ENCODE measurements at regions not wholly inside any gene's neighbourhood (a gene's known extent, or its start where the extent isn't known, plus 50 kb on each side); places are given as distances from the start of the nearest gene placed in this dataset.
"Not testable (repeated sequence)": the region's sequence is repeated elsewhere in the genome, so short reads cannot be mapped to it uniquely, and the experiment has no call there.

DNA sequence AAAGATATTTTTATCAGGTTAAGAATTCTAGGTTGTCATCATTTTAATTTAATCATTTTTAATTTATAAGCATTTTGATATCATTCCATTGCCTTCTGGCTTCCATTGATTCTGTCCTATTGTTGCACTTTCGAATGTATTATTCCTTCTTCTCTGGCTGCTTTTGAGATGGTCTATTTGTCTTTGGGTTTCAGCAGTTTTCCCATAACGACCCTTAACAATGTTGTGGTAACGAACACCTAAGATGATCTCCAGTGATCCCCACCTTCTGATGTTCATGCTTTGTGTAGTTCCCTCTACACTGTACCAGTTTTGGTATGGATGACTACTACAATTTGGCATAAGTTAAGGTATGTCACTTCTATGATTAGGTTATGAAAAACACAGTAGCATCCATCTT, 59.9 kb downstream of the MINAR1 start:
- no peak for DNase-seq (ENCODE audit: low spot score)

DNA sequence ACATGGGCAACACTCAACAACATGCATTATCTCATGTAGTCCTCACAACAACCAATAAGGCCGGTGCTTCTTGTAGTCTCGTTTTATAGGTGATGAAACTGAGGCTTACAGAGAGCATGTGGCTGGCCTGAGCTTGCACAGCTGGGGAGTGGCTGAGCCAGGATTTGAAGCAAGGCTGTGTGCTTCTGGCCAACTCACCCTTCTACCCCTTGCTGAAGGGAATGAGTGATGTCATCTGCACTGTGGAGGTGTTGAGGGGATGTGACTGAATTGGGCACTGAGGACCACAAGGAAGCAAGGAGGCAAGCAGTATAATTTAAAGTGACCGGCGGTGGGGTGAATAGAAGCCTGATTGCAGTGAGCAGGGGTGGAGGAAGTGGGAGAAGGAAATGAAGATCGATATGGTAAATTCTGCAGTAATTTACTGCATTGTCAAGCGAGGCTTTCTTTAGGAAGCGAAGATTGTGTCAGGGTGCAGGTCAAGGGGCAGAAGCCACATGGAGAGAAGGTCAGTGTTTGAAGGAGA, 62.3 kb downstream of the MINAR1 start:
- no peak for DNase-seq (ENCODE audit: low spot score)

DNA sequence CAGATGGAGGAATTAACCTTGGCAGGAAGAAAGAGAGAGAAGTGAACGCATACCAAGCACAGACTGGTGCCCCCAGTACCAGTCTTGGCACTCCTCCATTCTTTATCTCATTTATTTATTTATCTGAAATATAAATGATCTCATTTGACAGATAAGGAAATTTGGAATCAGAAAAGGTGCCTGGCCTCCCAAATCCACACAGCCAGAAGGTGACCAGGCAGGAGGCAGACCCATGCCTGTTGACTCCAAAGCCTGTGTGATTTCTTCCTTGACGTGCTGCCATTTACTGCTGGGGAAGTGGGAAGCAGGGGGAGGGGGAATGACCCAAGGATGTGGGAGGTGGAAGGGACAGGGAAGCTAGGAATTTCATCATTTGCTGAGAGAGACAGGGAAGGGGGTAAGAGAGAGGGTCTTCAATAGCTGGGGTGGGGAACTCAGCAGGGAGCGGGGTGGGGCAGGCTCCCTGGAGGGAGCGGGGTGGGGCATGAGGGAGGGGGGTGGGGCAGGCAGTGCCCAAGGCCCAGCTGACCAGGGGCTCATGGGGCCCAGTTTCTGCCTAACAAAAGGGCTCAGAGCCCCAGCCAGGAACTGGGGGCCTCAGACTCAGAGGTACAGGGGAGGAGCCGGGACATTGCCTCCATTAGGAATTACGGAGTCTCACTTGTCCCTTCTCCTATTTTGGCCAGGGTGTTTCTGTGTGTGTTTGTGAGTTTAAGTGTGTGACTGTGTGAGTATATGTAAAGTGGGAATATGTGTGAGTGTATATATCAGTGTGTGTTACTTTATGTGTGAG, 63.0 kb downstream of the MINAR1 start:
- DNase-seq (ENCODE audit: low spot score) = no peak

- DNase-seq (ENCODE audit: low spot score) = no peak
Observed at GRCh38 chr15:79495775-79496174, 63.6 kb downstream of the MINAR1 start.

DNA sequence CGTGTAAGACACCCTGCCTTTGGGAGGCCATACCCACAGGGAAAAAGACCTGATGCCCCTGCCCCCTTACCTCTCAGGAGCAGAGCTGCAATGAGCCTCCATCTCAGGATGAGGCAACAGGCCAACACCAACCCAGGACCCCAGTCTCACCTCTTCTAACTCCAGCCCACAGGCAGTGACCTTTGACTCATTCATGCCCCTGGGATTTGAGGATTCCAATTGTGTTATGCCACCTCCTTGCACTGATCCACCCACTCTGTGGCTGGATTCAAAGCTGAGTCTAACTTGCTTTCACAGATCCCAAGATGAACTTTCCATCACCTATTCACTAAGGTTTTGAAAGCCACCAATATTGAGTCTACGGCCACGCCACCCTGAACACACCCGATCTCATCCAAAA, 64.7 kb downstream of the MINAR1 start:
- DNase-seq (ENCODE audit: low spot score) = no peak

DNA sequence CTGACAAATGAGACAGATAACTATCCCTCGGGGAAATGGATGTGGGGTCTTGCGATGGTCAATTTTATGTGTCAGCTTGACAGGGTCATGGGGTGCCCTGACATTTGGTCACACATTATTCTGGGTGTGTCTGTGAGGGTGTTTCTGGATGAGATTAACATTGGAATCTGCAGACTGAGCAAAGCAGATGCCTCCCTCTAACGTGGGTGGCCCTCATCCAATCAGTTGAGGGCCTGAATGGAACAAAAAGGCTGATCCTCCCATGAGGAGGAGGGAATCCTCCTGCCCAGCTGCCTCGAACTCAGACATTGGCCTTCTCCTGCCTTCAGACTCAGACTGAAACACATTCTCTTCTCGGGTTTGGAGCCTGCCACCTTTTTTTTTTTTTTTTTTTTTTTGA, 69.0 kb downstream of the MINAR1 start:
- DNase-seq (ENCODE audit: low spot score) = no peak

GRCh38 chr15:79505956-79506355, 73.8 kb downstream of the MINAR1 start:
- no peak for DNase-seq (ENCODE audit: low spot score)

DNA sequence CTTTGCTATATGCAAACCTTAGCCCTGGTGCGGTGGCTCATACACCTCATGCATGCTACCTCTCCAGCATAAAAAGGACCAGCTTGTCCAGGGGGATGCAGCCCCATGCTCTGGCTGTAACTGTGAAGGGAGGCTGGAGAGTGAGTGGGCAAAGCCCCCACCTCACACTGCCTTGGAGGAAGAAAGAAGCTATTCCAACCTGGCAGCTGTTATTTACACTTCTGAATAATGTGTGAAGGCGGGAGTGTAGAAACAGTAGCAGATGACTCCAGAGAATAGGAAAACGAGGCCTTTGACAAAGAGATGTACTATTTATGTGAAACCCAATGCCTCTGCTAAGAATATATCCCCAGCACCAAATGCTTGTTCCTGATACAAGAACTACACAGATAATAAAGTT, 80.7 kb downstream of the MINAR1 start:
- not testable (repeated sequence) for DNase-seq (ENCODE audit: low spot score)

DNA sequence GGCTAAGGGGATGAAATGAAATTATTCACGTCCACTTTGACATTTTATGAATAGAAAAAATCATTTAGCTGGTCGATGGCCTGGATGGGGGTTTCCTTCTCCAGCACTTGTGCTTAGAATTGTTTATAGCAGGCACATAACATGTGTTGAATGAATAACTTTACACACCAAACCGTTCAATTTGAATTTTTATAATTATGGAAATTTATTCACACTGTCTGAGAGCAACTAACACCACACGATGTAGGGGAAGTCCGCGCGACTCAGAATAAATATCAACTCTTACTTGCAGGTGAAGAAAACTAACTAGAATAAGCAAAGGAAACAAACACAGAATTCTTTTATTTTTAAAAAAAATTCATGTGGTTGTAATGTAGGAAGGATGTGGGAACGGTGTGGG, 81.3 kb downstream of the MINAR1 start:
- DNase-seq (ENCODE audit: low spot score) = no peak

DNA sequence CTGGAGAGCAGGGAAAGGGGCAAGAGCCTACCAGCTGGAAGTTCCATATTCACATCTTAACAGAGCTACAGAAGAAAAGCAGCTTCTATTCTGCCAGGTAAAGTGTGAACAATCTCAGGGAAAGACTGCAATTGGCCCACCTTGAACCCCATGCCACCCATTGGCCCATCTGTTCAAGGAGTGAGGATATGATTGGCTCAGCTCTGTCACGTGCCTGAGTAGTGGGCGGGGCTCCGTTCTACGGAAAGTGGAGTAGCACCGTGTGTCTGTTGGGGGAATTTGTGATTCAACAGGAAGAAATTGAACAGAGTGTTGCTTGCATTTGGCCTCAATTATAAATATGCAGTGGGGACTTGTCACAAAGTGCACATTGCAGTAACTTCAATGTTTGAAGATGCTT, 81.8 kb downstream of the MINAR1 start:
- DNase-seq (ENCODE audit: low spot score) = no peak

DNA sequence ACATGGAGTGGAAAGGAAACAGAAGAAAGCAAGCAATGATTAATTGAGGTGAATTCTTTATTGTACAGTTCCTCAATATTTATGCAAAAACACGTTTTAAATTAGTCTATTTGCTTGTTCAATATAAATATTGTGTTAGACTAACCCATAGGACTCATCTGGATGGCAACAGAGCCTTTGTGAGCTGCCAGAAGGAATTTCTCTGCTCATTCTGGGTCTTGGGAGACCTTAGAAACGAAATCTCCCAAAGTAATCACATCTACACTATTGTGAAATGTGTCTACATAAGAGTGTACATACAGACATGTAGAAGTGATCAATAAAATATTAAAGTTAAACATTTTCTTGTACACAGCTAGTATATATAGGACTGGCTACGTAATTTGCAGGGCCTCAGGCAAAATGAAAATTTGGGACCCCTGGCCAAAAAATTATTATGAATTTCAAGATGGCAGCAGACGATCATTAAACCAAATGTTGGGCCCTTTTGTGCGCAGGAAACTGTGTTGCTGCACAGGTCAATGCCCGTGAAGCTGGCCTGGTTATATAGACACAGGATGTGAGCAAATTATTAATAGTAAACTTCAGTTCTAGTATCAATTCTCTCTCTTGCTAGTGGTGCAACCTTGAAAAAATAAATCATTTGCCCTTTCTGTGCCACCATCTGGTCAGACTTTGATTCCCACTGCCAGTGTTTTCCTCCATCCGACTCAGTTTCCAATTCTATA, 83.3 kb downstream of the MINAR1 start:
- no peak for DNase-seq (ENCODE audit: low spot score)

GRCh38 chr15:79516155-79516554, 84.0 kb downstream of the MINAR1 start:
- DNase-seq (ENCODE audit: low spot score) = no peak

DNA sequence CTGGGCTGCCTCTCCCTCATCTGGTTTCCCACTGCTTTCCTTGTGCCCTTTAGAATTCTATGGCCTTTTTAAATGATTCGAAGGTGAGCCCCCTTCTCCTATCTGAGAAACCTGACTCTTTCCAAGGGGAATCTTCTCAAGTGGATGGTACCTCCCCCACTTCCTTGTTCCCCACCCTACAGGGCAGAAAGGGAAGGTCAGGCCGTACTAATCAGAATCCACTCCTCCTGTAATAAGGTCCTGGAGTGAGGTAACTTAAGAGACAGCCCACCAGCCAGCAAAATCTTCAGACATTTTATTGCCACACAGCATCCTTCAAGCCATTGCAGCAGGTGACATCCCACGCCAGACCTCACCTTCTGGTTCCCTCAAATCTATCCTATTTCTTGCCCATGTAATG, 84.5 kb downstream of the MINAR1 start:
- no peak for DNase-seq (ENCODE audit: low spot score)

- no peak for DNase-seq (ENCODE audit: low spot score)
Observed at GRCh38 chr15:79519628-79520027, 87.5 kb downstream of the MINAR1 start.

DNA sequence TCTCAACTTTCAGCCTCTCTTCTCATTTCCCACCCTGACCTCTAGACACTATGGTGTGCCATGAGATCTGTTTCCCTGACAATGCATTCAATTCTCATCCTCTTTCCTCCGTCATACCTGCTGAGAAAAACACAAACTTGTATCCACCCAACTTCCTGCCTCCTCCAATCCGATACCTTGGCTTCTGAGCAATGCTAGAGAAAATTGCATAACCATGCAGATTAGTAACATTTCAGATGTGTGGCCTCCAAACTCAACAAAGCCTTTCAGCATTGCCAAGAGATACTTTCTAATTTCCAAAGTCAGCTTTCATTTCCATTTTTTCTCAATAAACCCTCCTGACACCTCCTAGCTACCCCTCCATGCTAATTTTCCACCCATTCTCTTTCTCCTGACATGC, 88.5 kb downstream of the MINAR1 start:
- DNase-seq (ENCODE audit: low spot score) = no peak

- DNase-seq (ENCODE audit: low spot score) = no peak
Observed at GRCh38 chr15:79522656-79523055, 90.5 kb downstream of the MINAR1 start.

DNA sequence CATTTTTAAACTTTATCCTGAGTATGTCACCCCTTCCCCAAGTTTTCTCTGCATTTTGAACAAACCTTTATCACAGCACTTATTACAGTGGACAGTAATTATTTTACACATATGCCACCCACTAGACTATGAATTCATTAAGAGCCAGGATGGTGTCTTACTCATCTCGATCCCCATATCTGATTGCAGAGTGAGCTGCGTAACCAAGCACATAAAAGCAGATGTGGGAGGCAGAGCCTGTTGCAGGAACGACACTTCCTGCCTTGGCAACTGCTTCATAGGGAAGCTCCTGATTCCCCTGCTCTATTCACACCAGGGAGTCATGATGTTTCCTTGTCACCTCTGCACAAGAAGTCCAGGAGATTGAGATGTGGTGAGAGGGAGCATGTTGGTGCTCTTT, 91.1 kb downstream of the MINAR1 start:
- no peak for DNase-seq (ENCODE audit: low spot score)

- no peak for DNase-seq (ENCODE audit: low spot score)
Observed at GRCh38 chr15:79524531-79524930, 92.4 kb downstream of the MINAR1 start.

DNA sequence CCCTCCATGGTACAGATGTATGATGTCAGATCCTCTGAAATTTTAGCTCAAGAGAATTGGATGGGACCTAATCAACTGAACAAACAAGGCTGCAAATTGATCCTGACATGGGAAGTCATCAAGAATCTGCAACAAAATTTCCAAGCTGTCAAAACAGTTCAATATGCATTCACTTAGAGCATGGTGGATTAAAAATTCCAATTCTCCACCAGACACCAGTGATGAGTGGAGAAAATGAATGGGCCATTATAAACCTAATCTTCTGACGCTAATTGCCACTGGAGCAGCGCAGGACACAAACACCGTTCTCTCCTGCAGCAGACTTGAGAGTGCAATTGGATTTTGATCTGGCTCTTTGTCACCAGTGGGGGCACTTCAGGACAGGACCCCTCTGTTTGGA, 94.2 kb downstream of the MINAR1 start:
- no peak for DNase-seq (ENCODE audit: low spot score)

DNA sequence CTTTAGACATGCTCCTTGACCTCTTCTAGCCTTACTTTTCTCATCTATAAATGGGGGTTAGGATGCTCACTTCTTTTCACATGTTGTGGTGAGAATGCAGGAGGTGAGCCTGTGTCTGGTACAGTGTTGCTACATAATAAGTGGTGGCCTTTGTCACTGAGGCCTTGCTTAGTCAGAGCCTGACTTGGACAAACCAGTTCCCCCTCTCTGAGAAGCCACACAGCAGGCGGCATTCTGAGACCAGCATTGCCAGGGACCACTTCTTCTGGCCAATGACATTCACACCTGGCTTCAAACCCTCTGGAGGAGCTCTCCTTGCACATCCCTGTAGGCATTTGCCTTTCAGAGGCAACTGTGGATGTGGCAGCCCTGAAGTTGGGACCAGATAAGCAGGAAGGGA, 95.7 kb downstream of the MINAR1 start:
- no peak for DNase-seq (ENCODE audit: low spot score)

DNA sequence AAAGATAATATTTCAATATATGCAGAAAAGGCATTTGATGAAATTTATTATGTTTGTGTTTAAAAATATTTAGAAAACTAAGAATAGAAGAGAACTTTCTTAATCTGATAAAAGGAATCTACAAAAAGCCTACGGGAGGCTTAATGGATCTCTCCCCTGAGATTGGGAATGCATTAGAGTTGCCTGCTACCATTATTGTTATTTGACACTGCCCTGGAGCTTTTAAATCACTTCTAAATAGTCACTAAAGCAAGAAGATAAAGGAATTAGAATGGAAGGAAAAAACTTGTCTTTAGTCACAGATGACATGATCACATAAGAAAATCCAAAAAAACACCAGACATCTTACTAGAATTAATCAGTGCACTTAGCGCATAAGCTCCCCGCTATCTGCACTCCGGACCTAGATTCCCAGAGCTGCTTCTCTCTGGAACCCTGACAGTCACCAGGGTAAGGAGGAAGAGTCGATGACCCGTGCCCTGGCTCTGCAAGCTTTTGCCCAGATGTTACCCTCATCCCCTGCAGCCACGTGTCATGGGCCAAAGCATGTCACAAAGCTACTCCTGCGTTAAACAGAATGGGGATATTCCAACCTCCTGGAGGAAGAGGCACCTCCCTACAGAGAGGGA, 97.1 kb downstream of the MINAR1 start:
- no peak for DNase-seq (ENCODE audit: low spot score)

DNA sequence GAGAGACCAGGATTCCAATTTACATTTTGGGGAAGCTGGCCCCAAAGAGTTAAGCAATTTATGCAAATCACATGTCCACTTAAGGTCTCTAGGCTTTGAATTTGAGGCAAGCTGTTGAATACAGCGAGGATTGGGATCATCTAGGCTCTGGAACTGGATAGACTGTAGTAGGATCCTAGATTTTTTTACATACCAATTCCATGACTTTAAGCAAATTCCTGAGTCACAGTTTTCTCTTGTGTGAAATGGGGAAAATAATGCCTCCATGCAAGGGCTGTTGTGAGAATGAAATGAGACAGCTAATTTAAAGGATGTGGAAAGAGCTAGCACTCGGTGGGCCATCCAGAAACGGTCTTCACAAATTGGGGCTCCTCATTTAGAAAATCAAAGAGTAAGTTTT, 103.4 kb downstream of the MINAR1 start:
- no peak for DNase-seq (ENCODE audit: low spot score)

GRCh38 chr15:79538527-79538926, 106.4 kb downstream of the MINAR1 start:
- no peak for DNase-seq (ENCODE audit: low spot score)

Data from mucosa of gallbladder (tissue), 1 donor.